Tibial artery (tissue), 4 donors: ENCODE measurements at regions not wholly inside any gene's neighbourhood (a gene's known extent, or its start where the extent isn't known, plus 50 kb on each side); places are given as distances from the start of the nearest gene placed in this dataset.

Source experiments
- DNase-seq, 2 donors: peaks; one replicate each; pipeline ENCODE4 v3.0.0-alpha.2; 2019
- H3K27ac ChIP-seq, 2 donors: fragments of 200-600 bp; sonication (generic) in 1 of 2; 1 replicate in 1 of 2; 2 replicates in 1 of 2; pipeline ENCODE4 v1.5.1; 2018 to 2019; ENCODE audit warnings: mild to moderate bottlenecking in 1 of 2
- H3K27me3 ChIP-seq, 2 donors: fragments of 200-600 bp; sonication (generic) in 1 of 2; one replicate each; pipeline versions ENCODE4 v1.5.1 to v1.6.0; 2016 to 2019
- H3K36me3 ChIP-seq, 3 donors: fragments of 200-600 bp; sonication (generic) in 2 of 3; one replicate each; pipeline ENCODE4 v1.5.1; 2016 to 2019; ENCODE audit warnings: mild to moderate bottlenecking in 2 of 3
- H3K4me1 ChIP-seq, 4 donors: fragments of 200-600 bp; sonication (generic) in 2 of 4; 1 replicate in 3 of 4; 2 replicates in 1 of 4; pipeline ENCODE4 v1.5.1; 2016 to 2019
- H3K4me3 ChIP-seq, 2 donors: fragments of 200-600 bp; sonication (generic) in 1 of 2; 1 replicate in 1 of 2; 2 replicates in 1 of 2; pipeline ENCODE4 v1.5.1; 2018 to 2019; ENCODE audit warnings: mild to moderate bottlenecking in 2 of 2
- H3K9me3 ChIP-seq, 3 donors: fragments of 200-600 bp; sonication (generic) in 1 of 3; one replicate each; pipeline ENCODE4 v1.5.1; 2016 to 2019
- intact Hi-C: fragments of 100-400 bp; cut with DNase I; formaldehyde crosslinking; loops from one replicate; pipeline ENCODE4 v1.15.0; 2023; ENCODE audit warnings: low total_unique reads
- TF ChIP-seq, protein P1 (sequence below), 2 experiments: fragments of 200-600 bp in 1 of 2; fragments of 450-650 bp in 1 of 2; IDR thresholded peaks; one replicate each; pipeline ENCODE4 v1.5.1; 2017 to 2019; ENCODE audit warnings: antibody characterized with exemption in 2 of 2, mild to moderate bottlenecking in 1 of 2, moderate library complexity in 1 of 2

DNA sequence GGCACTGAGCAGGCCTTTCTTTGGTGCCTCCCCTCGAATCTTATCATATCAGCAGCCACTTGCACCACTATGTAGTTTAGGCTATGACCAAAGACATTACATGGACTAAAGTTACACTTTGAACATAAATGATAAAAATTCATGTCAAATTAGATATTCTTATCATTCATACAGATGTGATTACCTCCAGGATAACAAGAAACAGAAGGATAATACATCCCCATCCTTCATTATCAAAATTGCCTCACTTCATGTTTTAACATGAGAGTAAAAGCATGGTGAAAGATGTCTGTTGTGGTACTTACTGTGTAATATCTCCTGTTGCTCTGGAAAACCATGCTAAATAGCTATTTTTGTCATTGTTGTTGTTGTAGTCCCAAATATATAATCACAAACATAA lies 230.8 kb upstream of the RND3 start:
- H3K9me3 ChIP-seq: no peaks in the 10 kb centered on the region
- H3K36me3 ChIP-seq: no peaks in the 10 kb centered on the region
- H3K27me3 ChIP-seq: no peaks in the 10 kb centered on the region
- no peaks in the 10 kb centered on the region for H3K4me1 ChIP-seq
- TF ChIP-seq, protein P1, sequence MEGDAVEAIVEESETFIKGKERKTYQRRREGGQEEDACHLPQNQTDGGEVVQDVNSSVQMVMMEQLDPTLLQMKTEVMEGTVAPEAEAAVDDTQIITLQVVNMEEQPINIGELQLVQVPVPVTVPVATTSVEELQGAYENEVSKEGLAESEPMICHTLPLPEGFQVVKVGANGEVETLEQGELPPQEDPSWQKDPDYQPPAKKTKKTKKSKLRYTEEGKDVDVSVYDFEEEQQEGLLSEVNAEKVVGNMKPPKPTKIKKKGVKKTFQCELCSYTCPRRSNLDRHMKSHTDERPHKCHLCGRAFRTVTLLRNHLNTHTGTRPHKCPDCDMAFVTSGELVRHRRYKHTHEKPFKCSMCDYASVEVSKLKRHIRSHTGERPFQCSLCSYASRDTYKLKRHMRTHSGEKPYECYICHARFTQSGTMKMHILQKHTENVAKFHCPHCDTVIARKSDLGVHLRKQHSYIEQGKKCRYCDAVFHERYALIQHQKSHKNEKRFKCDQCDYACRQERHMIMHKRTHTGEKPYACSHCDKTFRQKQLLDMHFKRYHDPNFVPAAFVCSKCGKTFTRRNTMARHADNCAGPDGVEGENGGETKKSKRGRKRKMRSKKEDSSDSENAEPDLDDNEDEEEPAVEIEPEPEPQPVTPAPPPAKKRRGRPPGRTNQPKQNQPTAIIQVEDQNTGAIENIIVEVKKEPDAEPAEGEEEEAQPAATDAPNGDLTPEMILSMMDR (IDR thresholded peaks at IDR 0.05): no peak
- DNase-seq: no peak
- intact Hi-C loops: no loop called here
- no peak overlapping the region for H3K27ac ChIP-seq
- H3K4me3 ChIP-seq: no peak overlapping the region

DNA sequence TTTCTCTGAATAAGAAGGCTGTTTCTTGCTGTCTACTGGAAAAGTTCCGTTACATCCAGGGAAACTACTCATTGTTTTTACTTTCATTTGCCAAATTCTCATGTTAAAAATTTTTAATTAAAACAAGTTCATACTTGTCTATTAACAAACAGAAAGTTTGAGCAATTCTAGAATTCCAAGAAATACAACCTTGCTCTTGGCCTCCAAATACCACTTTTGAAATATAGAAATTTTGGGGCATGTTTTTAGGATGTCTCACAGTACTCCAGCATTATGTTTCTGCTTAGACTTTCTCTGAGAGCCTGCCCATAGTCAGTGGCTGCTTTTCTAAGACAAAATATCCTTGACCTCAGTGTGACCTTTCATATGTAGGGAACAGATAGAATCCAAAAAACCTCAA lies 228.7 kb upstream of the RND3 start:
- intact Hi-C loops: no loop called here
- H3K4me1 ChIP-seq: no peaks in the 10 kb centered on the region
- no peak overlapping the region for H3K27ac ChIP-seq
- TF ChIP-seq, protein P1 (IDR thresholded peaks at IDR 0.05): no peak
- DNase-seq: no peak
- H3K4me3 ChIP-seq: no peak overlapping the region
- H3K27me3 ChIP-seq: no peaks in the 10 kb centered on the region
- H3K36me3 ChIP-seq: no peaks in the 10 kb centered on the region
- H3K9me3 ChIP-seq: no peaks in the 10 kb centered on the region

DNA sequence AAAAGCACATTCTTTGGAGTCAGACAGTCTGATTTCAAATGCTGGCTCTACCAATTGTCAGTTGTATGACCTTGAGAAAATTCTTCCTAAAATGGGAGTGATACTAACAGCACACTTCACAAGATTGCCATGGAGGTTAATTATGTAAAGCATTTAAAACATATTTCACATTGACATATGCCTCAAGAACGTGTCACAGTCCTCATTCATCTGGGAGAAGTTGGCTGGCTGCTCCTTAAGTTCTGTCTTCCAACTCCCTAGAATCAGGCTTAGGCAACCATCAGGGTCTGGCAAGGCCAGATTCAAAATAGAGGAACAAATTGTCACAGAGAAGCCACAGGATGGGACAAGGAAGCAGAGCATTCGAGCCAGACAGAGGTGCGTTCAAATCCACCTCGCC lies 228.0 kb upstream of the RND3 start:
- intact Hi-C loops: no loop called here
- TF ChIP-seq, protein P1 (IDR thresholded peaks at IDR 0.05): no peak
- H3K4me1 ChIP-seq: no peaks in the 10 kb centered on the region
- no peak overlapping the region for H3K27ac ChIP-seq
- no peaks in the 10 kb centered on the region for H3K9me3 ChIP-seq
- no peaks in the 10 kb centered on the region for H3K27me3 ChIP-seq
- H3K36me3 ChIP-seq: no peaks in the 10 kb centered on the region
- no peak for DNase-seq
- no peak overlapping the region for H3K4me3 ChIP-seq

DNA sequence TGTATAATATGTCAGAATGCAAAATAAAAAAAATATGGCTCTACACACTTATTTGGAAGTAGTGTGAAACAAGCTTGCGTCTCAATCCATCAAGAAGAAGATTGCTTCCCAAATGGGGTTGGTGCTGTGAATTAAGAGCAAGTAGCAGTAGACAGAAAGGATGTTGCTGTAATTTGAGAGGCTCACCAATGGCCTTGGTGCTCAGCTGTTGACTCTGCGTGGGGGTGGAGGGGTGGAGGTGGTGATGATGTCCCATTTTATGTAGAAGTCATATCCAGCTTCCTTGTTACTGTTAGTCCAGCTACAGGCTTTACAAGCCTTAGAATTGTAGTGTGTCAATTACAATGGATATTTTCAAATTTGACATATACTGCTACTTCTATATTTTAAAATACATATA lies 223.4 kb upstream of the RND3 start:
- no peak for DNase-seq
- Histone ChIP-seq H3K36me3 (no peaks in the 10 kb centered on the region), H3K4me1 (no peaks in the 10 kb centered on the region), H3K4me3 (no peak overlapping the region), H3K27me3 (no peaks in the 10 kb centered on the region), H3K9me3 (no peaks in the 10 kb centered on the region), H3K27ac (no peak overlapping the region)
- TF ChIP-seq, protein P1 (IDR thresholded peaks at IDR 0.05): no peak
- intact Hi-C loops: no loop called here

DNA sequence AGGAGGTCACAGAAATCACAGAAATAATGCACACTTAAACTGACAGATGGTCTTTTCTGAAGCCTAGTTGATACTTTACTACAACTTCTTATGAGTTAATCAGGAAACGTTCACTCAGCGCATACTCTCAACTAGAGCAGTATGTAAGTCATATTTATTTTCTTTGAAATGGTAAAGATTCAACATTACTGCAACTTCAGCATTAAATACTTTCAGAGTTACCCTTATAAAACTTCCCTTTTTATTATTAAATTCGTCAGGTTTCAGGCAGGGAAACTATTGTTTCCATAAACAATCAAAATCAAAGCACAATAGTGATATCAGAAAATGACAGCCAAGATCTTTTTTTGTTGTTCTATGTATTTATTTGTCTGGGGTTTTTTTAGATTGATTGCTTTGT lies 222.6 kb upstream of the RND3 start:
- no peaks in the 10 kb centered on the region for H3K9me3 ChIP-seq
- H3K4me3 ChIP-seq: no peak overlapping the region
- intact Hi-C loops: no loop called here
- H3K27ac ChIP-seq: no peak overlapping the region
- no peak for DNase-seq
- peaks cover 0 to 3% (median 0%) of the 10 kb centered on the region in 4 donors for H3K4me1 ChIP-seq
- no peaks in the 10 kb centered on the region for H3K36me3 ChIP-seq
- TF ChIP-seq, protein P1 (IDR thresholded peaks at IDR 0.05): no peak
- H3K27me3 ChIP-seq: no peaks in the 10 kb centered on the region

GRCh38 chr2:150706561-150706960 lies 219.1 kb upstream of the RND3 start:
- Histone ChIP-seq H3K36me3 (no peaks in the 10 kb centered on the region), H3K4me3 (no peak overlapping the region), H3K27me3 (no peaks in the 10 kb centered on the region), H3K4me1 (peaks cover 0 to 3% (median 0%) of the 10 kb centered on the region in 4 donors), H3K27ac (no peak overlapping the region), H3K9me3 (no peaks in the 10 kb centered on the region)
- intact Hi-C loops: no loop called here
- DNase-seq: no peak
- TF ChIP-seq, protein P1 (IDR thresholded peaks at IDR 0.05): no peak
